Transverse colon (tissue), 4 donors: ENCODE measurements at regions not wholly inside any gene's neighbourhood (a gene's known extent, or its start where the extent isn't known, plus 50 kb on each side); places are given as distances from the start of the nearest gene placed in this dataset.

Experiments used
- DNase-seq: peaks from one replicate; pipeline ENCODE4 v3.0.0-alpha.2; 2019
- H3K27ac ChIP-seq, 4 donors: fragments of 200-600 bp; sonication (generic); 2 replicates each; pipeline ENCODE4 v1.5.1; 2016 to 2018; ENCODE audit warnings: inconsistent platforms in 4 of 4
- H3K27me3 ChIP-seq: fragments of 200-600 bp; sonication (generic); 2 replicates; pipeline ENCODE4 v1.5.1; 2017; ENCODE audit warnings: inconsistent platforms
- H3K36me3 ChIP-seq, 4 donors: fragments of 200-600 bp; sonication (generic); 2 replicates each; pipeline ENCODE4 v1.5.1; 2017 to 2019; ENCODE audit warnings: inconsistent platforms in 4 of 4
- H3K4me1 ChIP-seq, 4 donors: fragments of 200-600 bp; sonication (generic); 2 replicates each; pipeline ENCODE4 v1.5.1; 2017 to 2020; ENCODE audit warnings: inconsistent platforms in 4 of 4
- H3K4me3 ChIP-seq, 4 donors: fragments of 200-600 bp; sonication (generic); 1 replicate in 1 of 4; 2 replicates in 3 of 4; pipeline versions ENCODE4 v1.5.1 to v1.6.1; 2017 to 2019; ENCODE audit warnings: inconsistent platforms in 4 of 4
- H3K9me3 ChIP-seq, 2 donors: fragments of 200-600 bp; sonication (generic); 2 replicates each; pipeline ENCODE4 v1.5.1; 2017 to 2019; ENCODE audit warnings: inconsistent platforms in 2 of 2
- EP300 ChIP-seq: sonication (generic); formaldehyde crosslinking; IDR thresholded peaks from one replicate; pipeline ENCODE4 v1.6.1; 2017; ENCODE audit warnings: antibody characterized with exemption, low read depth
- POLR2A ChIP-seq: fragments of 450-650 bp; IDR thresholded peaks from one replicate; pipeline ENCODE4 v1.6.1; 2016; ENCODE audit warnings: antibody characterized with exemption, mild to moderate bottlenecking, moderate library complexity
- POLR2AphosphoS5 ChIP-seq, 3 donors: sonication (generic); formaldehyde crosslinking; IDR thresholded peaks; one replicate each; pipeline ENCODE4 v1.6.1; 2016; ENCODE audit warnings: antibody characterized with exemption in 3 of 3
- WGBS, 2 donors: methylation state at CpG; one replicate each; pipeline ENCODE4 v1.1.5; 2018; ENCODE audit warnings: low coverage in 1 of 2; 5-methylcytosine and 5-hydroxymethylcytosine counted together
- in situ Hi-C, 4 donors: fragments of 200-750 bp; cut with MboI; loops; one replicate each; pipeline versions ENCODE4 v1.15.0 to v1.15.1; 2017; ENCODE audit warnings: low sequenced_read_pairs in 3 of 4, low pct_ligation_motif_present in 1 of 4, low pct_unique_long_range_greater_than_20kb in 1 of 4
- intact Hi-C: fragments of 100-400 bp; cut with DNase I; formaldehyde crosslinking; loops from one replicate; pipeline ENCODE4 v1.15.1; 2023; ENCODE audit warnings: low total_unique reads
- TF ChIP-seq, protein P1 (sequence below), 5 experiments: fragments of 200-600 bp in 3 of 5; fragments of 450-650 bp in 2 of 5; sonication (generic) in 3 of 5; IDR thresholded peaks; 1 replicate in 2 of 5; 2 replicates in 3 of 5; pipeline ENCODE4 v1.5.1; 2016 to 2017; ENCODE audit warnings: antibody characterized with exemption in 5 of 5, inconsistent platforms in 3 of 5, mild to moderate bottlenecking in 2 of 5, moderate library complexity in 1 of 5

DNA sequence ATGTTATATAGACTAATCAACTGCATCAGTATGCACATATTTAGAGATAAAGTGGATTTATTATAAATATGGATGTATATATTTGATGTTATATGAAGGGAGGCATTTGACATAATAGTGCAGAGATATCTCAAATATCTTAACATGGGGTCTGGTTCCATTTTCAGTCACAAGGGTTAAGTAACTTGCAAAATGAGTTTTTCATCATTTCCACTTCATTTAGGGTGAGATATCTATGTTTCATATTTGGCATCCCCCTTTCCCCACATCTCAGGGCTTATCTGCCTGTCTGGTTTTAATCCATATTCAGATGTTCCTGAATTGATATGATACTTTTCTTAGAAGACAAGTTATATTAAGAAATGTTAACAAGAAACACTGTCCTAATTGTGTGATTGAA, 2141.2 kb downstream of the PCDH9 start:
- Histone ChIP-seq H3K4me1 (no peaks in the 10 kb centered on the region), H3K36me3 (no peaks in the 10 kb centered on the region), H3K4me3 (no peak overlapping the region), H3K27me3 (no peaks in the 10 kb centered on the region), H3K27ac (no peak overlapping the region), H3K9me3 (no peaks in the 10 kb centered on the region)
- in situ Hi-C loops (no loop called here), intact Hi-C loops (no loop called here)
- DNase-seq: no peak
- TF ChIP-seq POLR2A (no peak), POLR2AphosphoS5 (IDR thresholded peaks at IDR 0.05) (no peak), EP300 (no peak)
- TF ChIP-seq, protein P1, sequence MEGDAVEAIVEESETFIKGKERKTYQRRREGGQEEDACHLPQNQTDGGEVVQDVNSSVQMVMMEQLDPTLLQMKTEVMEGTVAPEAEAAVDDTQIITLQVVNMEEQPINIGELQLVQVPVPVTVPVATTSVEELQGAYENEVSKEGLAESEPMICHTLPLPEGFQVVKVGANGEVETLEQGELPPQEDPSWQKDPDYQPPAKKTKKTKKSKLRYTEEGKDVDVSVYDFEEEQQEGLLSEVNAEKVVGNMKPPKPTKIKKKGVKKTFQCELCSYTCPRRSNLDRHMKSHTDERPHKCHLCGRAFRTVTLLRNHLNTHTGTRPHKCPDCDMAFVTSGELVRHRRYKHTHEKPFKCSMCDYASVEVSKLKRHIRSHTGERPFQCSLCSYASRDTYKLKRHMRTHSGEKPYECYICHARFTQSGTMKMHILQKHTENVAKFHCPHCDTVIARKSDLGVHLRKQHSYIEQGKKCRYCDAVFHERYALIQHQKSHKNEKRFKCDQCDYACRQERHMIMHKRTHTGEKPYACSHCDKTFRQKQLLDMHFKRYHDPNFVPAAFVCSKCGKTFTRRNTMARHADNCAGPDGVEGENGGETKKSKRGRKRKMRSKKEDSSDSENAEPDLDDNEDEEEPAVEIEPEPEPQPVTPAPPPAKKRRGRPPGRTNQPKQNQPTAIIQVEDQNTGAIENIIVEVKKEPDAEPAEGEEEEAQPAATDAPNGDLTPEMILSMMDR (IDR thresholded peaks at IDR 0.05): no peak

DNA sequence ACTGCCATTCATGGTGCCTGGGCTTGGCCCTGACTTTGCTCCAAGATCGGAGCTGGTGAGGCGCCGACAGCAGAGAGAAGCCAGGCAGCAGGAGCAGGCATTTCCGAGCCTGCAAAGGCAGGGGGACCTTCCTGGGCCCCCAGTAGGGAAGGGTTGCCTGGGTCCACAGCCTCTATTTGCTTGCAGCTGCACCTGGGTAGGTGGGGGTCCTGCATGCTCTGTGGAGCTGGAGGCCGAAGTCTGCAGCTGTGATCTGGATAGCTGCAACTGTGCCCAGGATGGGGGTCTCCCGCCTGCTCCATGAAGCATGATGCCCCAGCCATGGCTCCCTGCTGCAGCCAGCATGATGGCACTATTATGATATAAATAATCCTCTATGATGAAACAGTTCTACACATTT, 2144.2 kb downstream of the PCDH9 start:
- no peak for DNase-seq
- Histone ChIP-seq H3K27ac (no peak overlapping the region), H3K4me1 (no peaks in the 10 kb centered on the region), H3K36me3 (no peaks in the 10 kb centered on the region), H3K27me3 (no peaks in the 10 kb centered on the region), H3K9me3 (no peaks in the 10 kb centered on the region), H3K4me3 (no peak overlapping the region)
- 85% methylated on average over 6 of the region's 6 CpGs; no CpG with 5 or more reads in 1 of the 2 donors for WGBS, 2 donors
- intact Hi-C loops: no loop called here
- TF ChIP-seq, protein P1 (IDR thresholded peaks at IDR 0.05): no peak
- TF ChIP-seq POLR2A: no peak
- no peak for TF ChIP-seq POLR2AphosphoS5 (IDR thresholded peaks at IDR 0.05)
- TF ChIP-seq EP300: no peak
- in situ Hi-C loops: no loop called here

DNA sequence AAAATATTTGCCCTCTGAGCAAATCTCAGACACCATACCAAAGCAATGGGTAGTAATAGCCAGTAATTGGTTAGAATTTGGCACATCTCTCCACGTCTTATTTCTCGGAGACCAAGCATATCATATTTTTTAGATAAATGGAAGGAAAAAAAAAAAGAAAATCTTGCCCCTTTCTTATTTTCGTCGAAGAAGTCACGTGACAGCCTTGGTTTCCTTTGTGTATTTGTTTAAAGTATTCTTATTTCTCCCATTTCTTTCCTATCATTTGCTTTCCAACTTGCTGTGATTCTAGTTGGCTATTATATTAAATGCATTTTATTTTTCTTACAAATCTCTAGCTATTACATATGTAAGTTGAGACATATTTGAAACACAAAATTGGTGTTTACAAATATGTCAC, 2155.9 kb downstream of the PCDH9 start:
- intact Hi-C loops: no loop called here
- in situ Hi-C loops: no loop called here

DNA sequence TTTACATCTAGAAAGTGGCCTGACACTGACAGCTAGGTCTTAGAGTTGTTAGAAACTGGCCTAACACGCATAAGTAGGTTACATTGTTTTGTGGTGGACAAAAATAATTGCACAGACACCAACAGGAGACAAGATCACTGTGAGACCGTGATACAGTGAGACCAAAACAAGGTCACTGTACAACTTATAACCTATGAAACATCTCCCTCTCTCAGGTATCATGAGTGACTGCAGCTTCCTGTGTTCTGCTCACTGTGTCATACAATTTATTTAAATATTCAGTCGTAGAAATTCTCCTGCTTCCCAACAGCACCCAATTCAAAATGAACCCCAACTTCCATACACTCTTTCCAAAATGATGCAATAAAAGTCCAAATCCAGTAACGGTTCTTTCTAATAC, 2165.2 kb downstream of the PCDH9 start:
- intact Hi-C loops: no loop called here
- WGBS, 2 donors: 78 to 86% methylated on average over 4 of the region's 4 CpGs
- Histone ChIP-seq H3K27me3 (no peaks in the 10 kb centered on the region), H3K27ac (no peak overlapping the region), H3K4me3 (no peak overlapping the region), H3K4me1 (no peaks in the 10 kb centered on the region), H3K9me3 (no peaks in the 10 kb centered on the region), H3K36me3 (no peaks in the 10 kb centered on the region)
- in situ Hi-C loops: no loop called here
- TF ChIP-seq POLR2A (no peak), POLR2AphosphoS5 (IDR thresholded peaks at IDR 0.05) (no peak)
- DNase-seq: no peak

More for the DNA sequence above, 2155.9 kb downstream of the PCDH9 start:
- H3K4me1 ChIP-seq: no peaks in the 10 kb centered on the region
- no peaks in the 10 kb centered on the region for H3K36me3 ChIP-seq
- 60 to 65% methylated on average over 5 of the region's 5 CpGs for WGBS, 2 donors
- no peaks in the 10 kb centered on the region for H3K27me3 ChIP-seq
- peaks cover 0 to 6% of the 10 kb centered on the region in 2 donors for H3K9me3 ChIP-seq
- H3K4me3 ChIP-seq: no peak overlapping the region
- TF ChIP-seq, protein P1 (IDR thresholded peaks at IDR 0.05): no peak
- no peak for TF ChIP-seq POLR2AphosphoS5 (IDR thresholded peaks at IDR 0.05)
- no peak for TF ChIP-seq EP300
- TF ChIP-seq POLR2A: no peak
- no peak for DNase-seq
- no peak overlapping the region for H3K27ac ChIP-seq

DNA sequence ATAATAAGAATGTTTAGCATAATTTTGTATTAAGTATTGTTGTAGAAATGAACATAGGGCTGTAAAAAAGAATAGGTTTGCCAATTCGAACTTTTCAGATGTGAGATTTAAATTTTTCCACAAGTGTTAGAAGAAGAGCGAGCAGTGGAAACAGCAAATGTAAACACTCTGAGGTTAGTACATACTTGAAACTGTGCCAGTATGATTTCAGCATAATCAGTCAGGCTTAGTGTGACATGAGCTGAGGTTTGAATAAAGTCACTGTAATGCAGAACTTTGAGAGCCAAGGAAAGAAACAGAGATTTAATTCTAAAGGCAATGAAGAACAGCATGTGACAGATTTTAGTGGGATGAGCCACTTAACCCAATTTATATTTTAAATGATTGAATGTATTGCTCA, 2166.4 kb downstream of the PCDH9 start:
- in situ Hi-C loops: no loop called here
- no peak for DNase-seq
- 60% methylated on average over 2 of the region's 2 CpGs; no CpG with 5 or more reads in 1 of the 2 donors for WGBS, 2 donors

More for the DNA sequence above, 2166.4 kb downstream of the PCDH9 start:
- Histone ChIP-seq H3K36me3 (no peaks in the 10 kb centered on the region), H3K27me3 (no peaks in the 10 kb centered on the region), H3K4me3 (no peak overlapping the region), H3K27ac (no peak overlapping the region), H3K9me3 (no peaks in the 10 kb centered on the region), H3K4me1 (no peaks in the 10 kb centered on the region)
- TF ChIP-seq, protein P1 (IDR thresholded peaks at IDR 0.05): no peak
- no peak for TF ChIP-seq POLR2A
- TF ChIP-seq POLR2AphosphoS5 (IDR thresholded peaks at IDR 0.05): no peak
- no peak for TF ChIP-seq EP300
- intact Hi-C loops: no loop called here
